Fibroblast of skin of scalp (primary cell): ENCODE measurements at regions not wholly inside any gene's neighbourhood (a gene's known extent, or its start where the extent isn't known, plus 50 kb on each side); places are given as distances from the start of the nearest gene placed in this dataset.
A peak's percentile ranks its signal among the peaks of the same experiment; 100 is the strongest.

ENCODE experiments used
- DNase-seq: peaks from one replicate; pipeline ENCODE4 v3.0.0-alpha.2; 2013

DNA sequence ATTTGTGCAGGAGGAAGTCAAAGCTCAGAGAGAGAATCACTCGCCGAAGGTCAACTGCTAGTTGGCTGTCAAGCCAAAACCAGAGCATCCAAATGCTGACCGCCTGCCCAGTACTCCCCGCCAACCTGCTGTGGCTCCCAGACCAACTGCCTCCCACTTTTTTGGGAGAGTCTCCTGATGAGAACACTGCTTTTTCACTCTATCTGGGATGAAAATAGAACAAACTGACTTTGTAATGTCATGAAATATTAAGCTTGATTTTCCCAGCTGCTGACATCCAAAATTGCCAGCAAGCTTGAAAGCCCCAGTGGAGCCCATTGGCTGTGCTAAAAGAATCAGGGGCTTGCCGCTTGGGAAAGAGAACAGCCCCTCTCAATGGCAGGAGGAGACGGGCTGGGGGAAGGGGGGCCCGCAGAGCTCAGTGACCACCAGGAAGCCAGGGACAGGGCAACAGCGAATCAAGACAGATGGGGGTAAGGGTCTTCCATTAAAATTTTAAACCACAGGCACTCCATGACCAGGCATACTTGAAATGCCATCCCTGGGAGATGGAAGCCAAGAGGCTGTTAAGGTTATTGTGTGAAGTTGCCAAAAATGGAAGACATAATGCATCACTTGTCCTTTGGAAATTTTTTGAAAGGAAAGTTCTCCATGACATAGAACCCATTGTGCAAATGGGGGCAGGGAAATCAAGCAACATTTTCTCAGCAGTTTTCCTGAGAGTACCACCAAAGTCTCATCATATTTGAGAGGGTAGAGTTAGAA is 125.7 kb upstream of the CDH5 start:
- peak; percentile 62 for DNase-seq

DNA sequence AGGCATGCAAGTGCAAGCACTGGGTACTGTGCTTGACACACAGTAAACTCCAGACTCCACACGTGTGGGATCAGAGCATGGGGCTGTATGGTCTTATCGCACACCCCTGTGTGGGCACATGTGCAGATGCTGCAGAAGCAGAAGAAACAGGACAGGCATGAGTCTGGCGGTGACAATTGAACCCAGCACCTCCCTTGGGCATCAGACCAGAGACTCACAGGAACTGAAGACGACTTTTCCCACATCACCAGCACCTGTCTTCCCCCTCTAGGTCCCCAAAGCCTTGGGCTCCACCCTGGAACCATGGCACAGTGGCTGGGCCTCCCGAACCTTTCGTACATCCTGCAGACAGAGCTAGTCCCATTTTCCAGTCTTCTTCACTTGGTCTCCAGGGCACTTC is 126.4 kb upstream of the CDH5 start:
- no peak for DNase-seq

DNA sequence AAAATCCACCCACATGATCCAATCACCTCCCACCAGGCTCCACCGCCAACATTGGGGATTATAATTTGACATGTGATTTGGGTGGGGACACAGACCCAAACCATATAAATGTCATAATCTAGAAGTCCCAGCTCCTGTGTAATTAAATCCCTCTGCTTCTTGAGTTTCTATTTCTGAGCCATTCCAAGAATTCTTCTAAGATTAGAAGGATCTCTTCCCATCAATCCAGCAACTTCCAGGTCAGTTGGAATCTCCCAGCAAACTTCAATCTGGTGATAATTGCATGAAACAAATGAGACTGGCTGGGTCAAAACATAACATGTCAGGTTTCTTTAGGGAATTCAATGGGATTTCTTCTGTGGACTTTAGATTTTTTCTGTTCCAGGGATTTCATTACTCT is 127.8 kb upstream of the CDH5 start:
- DNase-seq, result peak; percentile 63

DNA sequence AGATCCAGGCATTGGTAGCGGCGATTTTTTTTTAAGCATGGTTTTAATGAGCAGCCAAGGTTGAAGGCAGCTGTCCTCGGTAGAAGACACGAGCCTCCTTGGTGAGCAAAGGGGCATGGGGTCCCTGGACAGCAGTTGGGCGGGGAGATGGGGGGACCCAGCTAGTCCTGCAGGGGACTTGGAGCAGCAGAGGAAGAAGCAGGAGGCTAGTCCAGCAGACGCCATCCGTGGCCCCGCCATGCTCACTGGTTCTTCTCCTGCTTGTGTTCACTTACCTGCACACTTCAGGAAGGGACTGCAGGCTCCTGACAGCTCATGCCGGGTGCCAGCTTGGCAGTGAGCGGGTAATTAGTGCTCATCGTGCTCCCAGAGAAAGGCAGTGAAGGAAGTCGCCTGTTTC is 130.2 kb upstream of the CDH5 start:
- no peak for DNase-seq

DNA sequence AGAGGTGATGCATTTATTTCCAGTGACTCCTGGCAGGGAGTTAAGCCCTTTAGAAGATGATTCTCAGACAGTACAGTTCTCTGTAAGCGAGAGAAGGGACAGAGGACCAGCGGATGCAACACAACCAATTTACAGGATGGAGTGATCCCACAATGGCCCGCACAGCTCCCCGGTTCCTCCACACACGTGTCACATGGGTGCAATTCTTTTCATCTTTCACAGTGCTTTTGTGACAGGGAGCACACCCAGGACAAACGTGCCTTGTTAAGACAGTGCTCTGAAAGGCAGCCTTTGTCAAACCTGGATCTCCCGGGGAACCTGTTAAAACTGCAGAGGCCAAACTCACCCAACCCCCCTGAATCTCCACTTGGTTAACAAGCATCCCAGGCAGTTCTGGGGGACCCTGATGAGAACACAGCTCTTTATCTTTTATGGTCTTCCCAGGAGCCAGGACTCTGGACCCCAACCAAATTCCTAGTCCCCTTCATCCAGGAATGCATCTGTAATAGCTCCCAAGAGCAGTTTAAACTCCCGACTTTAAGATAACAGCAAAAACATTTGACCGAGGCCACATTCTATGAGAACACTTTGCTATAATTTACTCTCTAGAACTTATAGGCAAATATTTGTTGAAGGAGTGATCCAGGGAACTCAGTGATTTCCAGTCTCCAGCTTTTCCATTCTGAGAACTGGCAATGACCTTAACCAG is 134.9 kb upstream of the CDH5 start:
- no peak for DNase-seq

DNA sequence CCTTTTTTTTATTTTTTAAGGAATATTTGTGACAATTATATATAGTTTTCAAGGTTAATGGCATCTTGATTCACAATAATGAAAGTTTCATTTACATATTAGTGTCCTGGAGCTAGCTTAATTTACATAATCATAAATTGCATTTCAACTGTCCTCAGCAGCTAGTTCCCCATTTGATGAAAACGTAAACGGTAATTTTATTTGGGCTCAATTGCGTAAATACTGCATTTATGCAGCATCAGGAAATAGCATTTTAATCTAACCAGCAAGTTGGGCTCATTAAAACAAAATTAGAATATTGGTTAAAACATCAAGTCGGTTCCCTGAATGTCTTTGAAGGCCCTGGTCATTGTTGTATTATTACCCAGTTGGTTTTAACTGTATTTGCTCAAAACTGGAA is 136.8 kb upstream of the CDH5 start:
- DNase-seq, result no peak

DNA sequence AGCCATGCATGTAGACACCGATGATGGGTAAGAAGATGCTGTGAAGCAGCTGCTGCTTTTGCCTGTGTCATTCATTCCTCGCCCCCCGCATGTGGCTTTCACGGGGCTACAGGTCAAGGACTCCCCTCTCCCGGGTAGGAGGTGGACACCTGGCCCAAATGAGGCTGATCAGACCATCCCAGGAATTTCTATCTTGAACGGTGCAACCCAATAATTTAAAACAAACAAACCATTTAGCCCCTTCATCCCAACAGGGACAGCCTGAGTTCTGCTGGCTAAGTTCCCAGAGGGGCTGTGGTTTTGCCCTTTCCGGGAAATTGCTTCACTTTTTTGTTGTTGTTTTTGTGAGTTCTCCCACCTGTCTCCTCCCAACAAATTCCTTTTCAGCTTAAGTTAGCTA is 137.7 kb upstream of the CDH5 start:
- peak; percentile 48 for DNase-seq

DNA sequence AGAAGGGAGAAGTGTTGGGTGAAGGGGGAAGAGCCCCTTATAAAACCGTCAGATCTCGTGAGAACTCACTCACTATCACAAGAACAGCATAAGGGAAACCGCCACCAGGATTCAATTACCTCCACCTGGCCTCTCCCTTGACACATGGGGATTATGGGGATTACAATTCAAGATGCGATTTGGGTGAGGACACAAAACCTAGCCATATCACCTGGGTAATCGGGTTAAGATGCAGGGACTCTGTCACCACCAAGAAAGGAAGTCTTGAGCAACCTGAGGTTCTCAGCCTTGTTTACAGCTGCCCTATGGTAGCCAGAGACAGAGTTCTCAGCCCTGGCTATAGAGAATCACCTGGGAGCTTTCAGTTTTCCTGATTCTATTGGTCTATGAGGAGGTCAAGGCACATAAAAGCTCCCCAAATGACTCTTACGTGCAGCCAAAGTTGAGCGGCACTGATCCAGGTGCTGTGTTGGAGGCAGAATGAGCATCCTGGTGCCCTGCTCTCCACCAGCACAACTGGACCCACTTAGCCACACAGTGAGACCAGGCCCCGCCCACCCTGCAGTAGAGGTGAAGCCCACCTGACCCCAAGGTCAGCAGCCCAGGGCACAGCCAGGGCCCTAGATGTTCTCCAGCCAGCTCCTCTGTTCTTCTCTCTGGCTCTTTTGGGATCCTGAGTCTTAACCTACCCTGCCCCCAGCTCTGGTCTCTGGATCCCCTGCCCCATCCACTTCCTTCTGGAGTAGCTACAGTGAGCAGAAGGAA is 138.5 kb upstream of the CDH5 start:
- DNase-seq, result no peak

DNA sequence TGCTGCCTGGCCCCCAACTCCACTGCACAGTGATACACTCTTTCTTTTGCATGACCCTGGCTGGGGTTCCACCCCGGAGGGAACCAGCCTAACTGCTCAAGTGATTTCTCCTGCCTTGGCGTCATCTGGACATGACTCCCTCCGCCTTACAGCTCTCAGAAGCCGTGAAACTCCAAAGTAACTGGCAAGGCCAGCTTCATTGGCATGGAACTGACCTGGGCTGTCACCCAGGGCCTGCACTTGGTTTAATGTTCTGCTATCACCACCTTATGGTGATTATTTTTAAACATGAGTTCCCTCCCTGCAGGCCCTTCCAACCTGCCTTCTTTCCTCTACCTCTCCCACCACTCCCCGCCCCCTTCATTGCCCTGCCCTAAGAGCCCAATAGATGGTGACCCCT is 139.7 kb upstream of the CDH5 start:
- DNase-seq, result no peak

DNA sequence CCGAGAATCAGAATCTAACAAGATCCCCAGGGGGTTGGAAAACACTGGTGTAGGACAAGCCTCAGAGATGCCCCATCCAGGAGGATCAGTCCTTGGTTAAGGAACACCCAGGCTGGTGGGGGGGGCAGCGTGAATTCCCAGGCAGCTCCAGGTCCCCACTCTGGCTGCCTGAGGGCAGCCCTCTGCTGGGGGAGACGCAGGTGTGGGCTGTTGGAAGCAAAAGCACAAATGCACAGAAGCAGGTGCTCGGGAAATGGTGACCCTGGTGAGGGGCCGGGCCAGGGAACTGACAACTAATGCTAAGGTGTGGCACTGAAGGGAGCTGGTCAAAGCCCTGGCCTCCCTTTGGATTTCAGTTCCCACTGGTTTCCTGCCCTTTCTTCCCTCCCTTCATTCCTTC is 140.8 kb upstream of the CDH5 start:
- no peak for DNase-seq

DNA sequence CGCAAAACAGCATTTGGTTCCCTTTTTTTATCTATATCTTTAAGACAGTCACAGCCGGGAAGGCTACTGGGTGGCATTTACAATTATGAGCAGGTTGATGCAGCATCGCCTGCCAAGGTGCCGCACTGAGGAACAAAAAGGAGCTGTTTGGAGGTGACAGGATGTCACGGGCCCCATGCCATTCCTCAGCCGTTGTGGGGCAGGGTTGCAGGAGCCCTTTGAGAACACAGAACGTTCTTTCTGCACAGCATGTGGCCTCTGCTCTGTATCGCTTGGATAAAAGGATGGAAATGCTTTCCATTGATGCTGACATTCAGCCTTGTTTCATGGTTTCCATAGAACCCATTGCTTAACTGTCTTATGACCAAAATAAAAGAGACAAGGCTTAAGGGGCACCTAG is 141.9 kb upstream of the CDH5 start:
- DNase-seq, result no peak

DNA sequence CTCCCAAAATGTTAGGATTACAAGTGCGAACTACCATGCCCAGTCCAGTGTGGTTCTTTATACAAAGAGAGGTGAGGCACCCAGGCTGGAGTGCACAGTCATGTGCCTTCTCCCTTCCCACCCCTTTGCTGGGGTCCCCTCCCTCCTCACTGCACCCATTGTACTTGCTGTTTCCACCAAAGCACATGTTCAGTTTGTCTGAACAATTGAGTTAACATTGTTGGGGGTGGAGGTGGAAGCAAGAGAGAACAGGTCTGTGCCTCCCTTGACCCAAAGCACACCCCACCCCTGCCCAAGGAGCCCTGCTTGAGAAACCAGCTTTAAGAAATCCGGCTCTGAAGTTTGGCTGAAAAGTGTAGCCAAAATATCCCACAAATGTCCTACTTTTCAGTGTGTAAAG is 142.3 kb upstream of the CDH5 start:
- DNase-seq, result no peak

DNA sequence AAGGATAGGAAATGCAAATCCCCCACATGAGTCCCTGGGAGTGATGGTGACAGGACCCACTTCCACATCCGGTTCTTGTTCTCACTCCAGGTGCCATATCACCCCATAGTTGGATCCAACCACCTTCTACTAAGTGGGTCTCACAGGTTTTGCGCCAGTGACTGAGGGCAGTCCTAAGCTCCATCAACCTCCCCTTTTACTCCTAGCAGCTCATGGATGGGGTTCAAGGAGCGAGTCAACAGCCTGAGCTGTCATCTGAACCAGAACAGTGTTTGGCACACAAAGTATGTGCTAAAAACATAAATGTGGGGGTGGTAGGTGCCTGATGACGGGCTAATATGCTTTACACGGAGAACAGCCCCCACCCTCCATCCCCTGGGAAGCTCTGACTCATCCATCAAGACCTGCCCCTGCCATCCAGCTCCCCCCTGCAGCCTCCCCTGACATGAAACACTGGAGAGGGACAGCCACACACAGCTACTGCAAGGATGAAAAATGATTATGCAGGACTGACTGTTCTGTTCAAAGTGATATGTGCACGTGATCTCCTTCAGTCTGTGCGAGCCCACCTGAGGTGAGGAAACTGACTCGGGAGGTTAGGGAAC is 143.2 kb upstream of the CDH5 start:
- DNase-seq, result peak; percentile 94

DNA sequence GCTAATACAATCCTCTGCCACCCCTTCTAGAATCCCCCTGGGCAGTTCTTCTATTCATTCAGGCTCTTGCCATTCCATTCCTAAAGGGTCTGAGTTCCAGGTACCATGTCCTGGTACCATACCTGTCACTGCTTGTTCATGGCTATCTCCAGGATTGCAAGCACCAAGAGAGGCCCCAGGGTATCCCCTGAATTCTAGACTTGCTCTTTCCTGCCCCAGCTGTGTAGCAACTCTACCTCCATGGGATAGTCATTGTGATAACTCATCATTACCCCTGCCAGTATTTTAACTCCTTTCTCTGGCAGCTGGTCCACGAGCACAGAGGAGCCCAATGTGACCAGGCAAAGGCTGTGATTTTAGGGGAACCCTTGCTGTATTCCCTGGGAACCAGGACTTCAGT is 143.7 kb upstream of the CDH5 start:
- DNase-seq, result no peak

DNA sequence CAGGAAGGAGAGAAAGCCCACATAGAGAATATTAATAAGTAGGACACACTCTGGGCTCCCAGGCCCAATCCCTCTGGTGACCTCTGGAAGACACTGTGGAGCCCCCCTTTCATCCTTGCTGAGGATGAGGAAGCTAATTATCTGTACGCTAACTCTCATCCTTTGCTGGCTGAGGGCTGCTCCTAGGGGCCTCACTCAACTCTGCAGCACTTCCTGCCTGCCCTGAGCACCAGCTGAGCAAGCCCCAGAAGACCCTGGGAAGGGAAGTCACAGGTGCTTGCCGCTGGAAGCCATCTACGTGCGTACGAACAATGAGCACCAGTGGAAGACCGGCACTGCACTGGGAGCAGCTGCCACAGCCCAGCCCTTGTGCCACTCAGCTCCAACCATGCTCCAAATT is 145.8 kb upstream of the CDH5 start:
- DNase-seq, result no peak

DNA sequence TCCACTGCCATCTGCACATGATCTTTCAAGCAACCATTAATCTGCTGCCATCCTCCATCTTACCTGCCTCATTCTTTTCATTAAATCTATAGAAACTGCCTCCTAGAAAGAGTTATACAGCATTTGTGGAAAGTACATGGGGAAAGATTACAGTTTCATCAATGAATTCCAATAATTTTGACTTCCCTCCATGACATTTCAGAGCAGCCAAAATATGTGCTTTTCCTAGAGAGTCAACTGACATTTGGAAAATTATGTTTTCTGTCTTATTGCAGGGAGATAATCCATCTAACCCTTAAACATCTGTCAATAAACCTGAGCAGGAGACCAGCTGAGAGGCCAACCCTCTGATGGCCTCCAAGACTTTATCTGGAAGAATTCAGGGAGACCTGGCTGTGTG is 147.0 kb upstream of the CDH5 start:
- no peak for DNase-seq

DNA sequence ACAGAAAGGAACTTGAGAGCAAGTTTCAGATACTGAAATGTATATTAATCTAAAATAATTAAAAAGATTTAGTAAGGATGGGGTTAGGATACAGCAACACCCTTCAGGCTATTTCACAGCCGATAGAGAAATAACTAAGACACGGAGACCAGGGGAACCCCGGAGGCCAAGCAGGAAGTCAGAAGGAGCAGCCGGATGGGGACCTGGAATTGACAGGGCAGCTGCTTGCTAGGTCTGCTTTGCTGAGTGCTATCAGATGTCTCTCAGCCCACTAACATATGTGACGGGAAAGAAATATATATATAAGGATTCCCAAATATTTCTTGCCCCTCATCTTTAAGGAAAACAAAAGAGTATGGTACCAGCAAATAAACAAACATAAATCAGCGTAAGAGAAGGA is 154.1 kb upstream of the CDH5 start:
- DNase-seq, result no peak

DNA sequence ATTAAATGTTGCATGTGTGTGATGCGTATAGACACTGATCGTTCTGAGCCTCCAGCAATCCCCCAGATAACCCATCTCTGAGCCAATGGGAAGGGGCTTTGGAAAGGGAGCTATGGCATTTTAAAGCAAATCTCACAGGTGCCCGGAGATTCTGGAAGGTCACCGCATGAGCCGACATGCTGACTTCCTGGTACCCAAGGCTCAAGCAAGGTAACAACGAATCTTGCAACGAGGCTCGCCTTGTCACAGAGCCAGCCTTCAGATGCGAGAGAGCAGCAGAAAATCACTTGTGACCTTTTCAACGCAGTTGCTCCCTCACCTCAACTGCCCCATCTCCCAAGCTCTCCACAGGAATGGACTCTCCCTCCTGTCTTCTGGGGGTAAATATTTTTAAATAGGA is 154.8 kb upstream of the CDH5 start:
- no peak for DNase-seq

DNA sequence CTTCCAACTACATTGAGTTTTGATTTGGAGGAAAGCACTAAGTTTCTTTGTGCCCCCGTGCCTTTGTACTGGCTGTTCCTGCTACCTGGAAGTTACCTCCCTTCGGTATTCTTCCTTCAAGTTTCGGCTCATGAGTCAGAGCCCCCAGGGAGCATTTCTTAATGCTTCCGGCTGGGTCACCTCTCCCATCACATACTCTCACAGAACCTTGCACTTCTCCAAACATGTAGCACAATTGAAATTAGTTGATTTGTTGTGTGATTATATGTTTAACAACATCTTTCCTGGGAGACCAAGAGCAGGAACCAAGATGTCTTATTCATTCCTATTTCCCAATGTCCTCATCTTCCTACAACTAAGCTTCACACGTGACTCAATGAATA is 158.6 kb upstream of the CDH5 start:
- no peak for DNase-seq

DNA sequence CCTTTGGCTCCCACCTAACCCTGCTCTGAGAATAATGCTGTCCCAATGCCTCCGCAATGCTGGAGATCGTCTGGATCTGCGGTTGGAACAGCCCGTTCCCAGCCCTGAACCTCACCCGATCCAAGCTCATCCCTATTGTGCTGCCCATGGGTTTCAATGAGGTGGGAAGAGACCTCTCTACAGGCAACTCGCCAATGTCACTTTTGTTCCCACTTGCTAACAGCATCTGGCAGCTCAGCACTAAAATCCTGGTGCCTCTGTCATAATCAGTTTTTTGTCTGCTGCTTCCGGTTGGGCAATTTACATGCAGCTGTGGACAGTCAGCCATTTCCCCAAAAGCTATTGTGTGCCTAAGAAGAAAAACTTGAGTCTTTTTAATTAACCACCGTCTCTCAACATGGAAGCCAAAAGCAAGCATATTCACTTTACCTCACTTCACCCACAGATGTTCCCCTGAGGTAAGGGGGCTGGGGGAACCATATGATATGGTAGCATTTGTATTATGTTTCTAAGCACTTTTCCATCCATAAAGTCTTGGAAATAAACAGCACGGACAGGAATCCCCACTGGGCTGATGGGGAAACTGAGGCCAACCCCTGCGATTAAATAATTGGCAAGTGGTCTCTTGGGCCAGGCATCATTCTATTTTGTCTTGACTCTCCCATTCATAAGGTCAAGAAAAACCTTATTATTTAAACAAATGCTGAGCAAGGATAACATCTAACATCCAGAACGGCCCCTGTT is 159.2 kb upstream of the CDH5 start:
- DNase-seq, result peak; percentile 25

DNA sequence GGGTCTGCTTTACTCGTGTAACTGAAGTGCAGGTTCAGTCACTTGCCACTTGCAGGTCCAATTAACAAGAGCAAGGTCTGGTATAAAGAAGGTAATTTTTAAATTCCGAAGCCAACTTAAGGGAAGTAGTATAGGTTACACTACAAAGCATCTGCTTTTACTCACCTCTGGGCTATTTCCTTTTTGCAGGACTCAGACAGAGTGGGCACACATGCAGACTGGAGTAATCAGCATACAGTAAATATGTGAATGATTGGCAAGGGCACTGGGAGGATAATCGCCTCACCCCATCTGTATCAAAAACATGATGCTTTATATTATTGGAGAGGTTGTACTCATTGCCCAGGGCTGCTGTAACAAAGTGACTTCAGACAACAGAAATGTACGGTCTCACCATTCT is 160.1 kb upstream of the CDH5 start:
- no peak for DNase-seq
